Kidney tubule cell (primary cell): ENCODE measurements at regions not wholly inside any gene's neighbourhood (a gene's known extent, or its start where the extent isn't known, plus 50 kb on each side); places are given as distances from the start of the nearest gene placed in this dataset.
A peak's percentile ranks its signal among the peaks of the same experiment; 100 is the strongest.
"Not testable (repeated sequence)": the region's sequence is repeated elsewhere in the genome, so short reads cannot be mapped to it uniquely, and the experiment has no call there.

Source experiments
- DNase-seq: peaks from one replicate; pipeline ENCODE4 v3.0.0-alpha.2; 2018; ENCODE audit warnings: low spot score

- no peak for DNase-seq
These were observed 209.3 kb downstream of the TDRD15 start for GRCh38 chr2:21332993-21333625.

DNA sequence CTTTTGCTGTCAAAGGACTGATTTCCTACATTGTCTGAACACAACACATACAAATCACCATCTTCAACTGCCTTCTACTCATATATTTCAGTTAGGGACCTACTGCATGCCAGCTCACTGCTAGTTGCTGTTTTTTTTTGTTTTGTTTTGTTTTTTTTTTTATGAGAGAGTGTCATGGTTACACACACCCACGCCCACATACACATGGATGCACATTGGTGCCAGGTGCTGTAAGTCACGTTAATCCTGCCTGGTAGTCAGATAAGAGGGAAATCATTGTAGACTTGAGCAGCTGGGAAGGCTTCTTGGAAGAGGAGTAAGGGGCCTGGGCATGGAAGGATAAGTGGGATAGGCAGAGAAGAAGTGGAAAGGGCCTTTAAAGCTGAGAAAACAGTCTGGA, 209.9 kb downstream of the TDRD15 start:
- peak; percentile 65 for DNase-seq

DNA sequence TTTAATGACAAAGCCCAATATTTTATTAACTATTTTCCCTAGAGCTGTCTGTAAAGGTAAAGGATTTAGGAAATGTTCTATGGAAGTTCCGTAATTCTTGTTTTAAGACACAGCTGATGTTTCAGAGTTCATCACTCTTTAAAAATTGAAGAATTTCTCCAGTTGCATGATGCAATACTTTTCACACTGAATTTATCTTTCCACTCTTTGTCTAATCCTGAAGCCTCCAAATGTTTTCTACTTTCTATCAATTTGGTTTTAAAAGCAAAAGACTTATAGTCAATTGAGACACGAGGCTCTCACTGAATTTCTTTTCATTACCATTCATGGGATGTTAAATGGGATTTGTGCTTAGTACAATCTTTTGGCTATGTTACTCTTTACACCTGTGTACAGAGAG, 223.2 kb downstream of the TDRD15 start:
- DNase-seq = no peak

- no peak for DNase-seq
These were observed 230.3 kb downstream of the TDRD15 start for GRCh38 chr2:21353879-21354679.

DNA sequence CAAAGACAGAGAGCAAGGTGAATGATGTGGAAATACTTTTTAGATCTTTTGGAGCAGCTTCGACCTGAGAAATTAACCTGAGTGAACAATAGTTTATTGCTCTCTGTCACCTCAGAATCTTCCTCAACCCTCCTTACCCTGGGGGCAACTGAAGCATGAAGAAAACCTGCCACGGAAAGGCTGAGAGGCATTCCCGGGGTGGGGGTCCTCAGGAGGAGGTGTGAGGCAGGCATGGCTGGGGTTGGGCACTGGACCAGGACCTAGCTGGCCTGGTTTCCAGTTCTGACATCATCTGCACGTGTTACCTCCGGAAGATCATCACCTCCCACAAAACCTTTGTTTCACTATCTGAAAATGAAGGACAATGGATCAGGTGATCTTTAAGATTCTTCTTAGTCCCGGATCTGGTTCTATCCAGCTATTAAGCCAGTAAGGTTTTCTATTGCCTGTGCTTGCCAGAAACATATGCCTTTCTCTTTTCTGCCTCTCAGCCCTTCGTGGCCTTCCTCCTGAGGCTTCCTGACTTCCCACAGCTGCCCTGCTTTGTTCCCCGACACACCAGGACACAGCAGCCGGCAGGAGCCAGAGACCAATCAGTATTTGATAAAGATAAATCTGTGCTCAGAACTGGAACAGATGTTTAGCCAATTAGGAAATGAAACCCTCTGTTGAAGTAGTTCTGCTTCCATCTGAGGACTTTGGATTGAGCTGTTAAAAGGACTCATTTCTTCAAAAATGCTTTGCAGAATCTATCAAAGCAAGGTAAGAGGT, 232.5 kb downstream of the TDRD15 start:
- peak; percentile 16 for DNase-seq

GRCh38 chr2:21356857-21357255, 233.1 kb downstream of the TDRD15 start:
- peak; percentile 60 for DNase-seq

DNA sequence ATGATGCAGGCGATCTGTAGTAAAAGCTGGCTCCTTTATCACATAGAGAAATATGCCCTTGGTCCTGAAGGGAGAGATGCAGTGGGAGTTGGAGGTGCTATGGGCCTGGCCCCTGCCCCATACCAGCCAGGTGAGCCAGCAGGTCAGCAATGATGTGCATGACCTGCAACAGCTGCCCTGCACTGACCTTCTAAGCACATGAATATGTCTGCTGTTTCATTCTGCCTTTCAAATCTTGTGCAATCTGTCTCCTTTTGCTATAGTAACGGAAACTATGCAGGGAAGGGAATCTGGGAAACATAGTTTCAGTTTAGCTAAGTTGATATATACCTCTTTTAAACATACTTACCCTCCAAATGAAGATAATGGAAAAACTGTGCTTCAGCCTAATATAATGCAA, 235.2 kb downstream of the TDRD15 start:
- DNase-seq = no peak

GRCh38 chr2:21361384-21361783, 237.6 kb downstream of the TDRD15 start:
- no peak for DNase-seq

DNA sequence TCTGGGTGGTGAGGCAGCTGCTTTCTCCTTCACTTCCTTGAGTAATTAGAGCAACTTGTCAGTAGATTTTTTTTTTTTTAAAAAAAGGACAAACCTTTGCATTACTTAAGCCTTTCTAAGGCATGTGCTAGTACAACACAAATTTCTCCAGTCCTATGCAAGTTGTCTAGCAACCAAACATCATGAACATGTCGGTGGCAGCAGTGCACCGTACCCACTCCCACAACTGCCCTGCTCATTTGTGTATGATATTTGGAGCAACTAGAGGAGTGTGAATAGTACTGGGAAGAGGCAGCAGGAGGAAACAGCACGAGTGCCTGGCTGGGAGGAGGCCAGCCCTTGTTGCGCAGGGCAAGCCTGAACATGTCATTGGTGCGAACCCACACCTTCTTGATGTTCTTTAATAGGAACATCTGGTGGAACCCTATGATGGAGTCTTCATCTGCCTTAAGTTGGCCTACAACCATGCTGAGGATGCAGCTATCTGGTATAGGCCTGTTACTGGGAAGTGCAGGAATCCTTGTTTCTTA, 238.3 kb downstream of the TDRD15 start:
- DNase-seq = no peak

- no peak for DNase-seq
These were observed 239.6 kb downstream of the TDRD15 start for GRCh38 chr2:21363364-21363763.

DNA sequence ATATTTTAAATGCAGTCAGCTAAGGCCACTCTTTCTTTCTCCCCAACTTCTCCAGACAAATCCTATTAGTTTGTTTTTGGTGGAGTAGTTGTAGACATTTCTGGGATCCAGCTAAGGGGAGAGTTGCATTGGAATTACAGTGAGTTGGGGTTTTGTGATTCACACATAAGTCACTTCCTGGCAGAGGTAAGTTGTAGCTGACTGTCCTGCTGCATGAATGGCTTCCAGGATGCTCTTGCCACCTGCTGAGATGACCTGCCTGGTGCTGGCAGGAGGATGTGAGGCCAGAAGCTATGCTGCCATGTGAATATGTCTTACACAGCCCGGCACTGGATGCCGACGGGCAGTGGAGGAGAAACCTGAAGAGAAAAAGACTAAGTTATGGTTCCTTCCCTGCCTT, 243.7 kb downstream of the TDRD15 start:
- peak; percentile 94 for DNase-seq

- DNase-seq = no peak
These were observed 246.0 kb downstream of the TDRD15 start for GRCh38 chr2:21369787-21370186.

DNA sequence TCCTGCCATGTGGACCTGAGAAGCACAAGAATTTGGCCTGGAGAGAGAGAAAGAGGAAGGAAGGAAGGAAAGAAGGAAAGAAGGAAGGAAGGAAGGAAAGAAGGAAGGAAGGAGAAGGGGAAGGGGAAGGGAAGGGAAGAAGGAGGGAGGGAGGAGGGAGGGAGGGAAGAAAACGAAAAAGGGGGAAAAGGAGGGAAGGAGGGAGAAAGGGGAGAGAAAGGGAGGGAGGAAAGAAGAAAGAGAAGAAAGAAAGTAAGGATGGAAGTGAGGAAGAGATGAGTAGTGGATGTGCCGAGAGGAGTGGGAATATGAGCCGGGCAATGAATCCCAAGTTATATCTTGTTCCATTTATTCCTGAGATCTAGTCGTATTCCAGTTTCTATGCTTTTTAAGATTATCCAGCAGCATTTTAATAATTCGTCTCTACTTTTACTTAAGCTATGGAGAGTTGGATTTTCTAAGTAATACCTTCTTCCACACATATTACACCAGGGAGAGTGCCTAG, 247.8 kb downstream of the TDRD15 start:
- DNase-seq = no peak

- peak; percentile 45 for DNase-seq
These were observed 248.9 kb downstream of the TDRD15 start for GRCh38 chr2:21372654-21373053.

DNA sequence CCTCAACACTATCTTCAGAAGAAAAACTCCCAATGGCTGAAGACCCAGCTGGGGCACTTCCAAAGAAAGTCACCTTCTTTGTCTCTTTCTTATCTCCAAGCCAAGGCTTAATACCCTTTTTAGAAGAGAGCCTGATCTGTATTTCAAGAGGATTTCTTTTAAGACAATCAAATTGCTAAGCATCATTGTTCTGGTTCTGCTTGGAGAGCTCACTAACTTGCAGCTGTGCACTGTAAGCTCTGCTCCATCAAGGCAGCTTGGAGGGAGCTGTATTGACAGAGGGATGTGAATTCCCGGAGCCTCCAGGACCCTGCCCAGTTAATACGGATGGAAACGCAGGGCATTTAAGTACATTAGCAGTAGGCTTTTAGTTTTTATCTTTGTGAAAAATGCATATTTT, 253.1 kb downstream of the TDRD15 start:
- DNase-seq = no peak

GRCh38 chr2:21379140-21379539, 255.4 kb downstream of the TDRD15 start:
- no peak for DNase-seq

DNA sequence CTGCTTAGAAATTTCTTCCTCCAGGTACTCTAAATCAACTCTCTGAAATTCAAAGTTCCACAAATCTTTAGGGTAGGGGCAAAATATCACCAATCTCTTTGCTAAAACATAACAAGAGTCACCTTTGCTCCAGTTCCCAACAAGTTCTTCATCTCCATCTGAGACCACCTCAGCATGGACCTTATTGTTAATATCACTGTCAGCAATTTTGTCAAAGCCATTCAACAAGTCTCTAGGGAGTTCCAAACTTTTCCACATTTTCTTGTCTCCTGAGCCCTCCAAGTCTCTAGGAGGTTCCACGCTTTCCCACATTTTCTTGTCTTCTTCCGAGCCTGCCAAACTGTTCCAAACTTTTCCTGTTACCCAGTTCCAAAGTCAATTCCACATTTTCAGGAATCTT, 255.9 kb downstream of the TDRD15 start:
- DNase-seq = not testable (repeated sequence)

DNA sequence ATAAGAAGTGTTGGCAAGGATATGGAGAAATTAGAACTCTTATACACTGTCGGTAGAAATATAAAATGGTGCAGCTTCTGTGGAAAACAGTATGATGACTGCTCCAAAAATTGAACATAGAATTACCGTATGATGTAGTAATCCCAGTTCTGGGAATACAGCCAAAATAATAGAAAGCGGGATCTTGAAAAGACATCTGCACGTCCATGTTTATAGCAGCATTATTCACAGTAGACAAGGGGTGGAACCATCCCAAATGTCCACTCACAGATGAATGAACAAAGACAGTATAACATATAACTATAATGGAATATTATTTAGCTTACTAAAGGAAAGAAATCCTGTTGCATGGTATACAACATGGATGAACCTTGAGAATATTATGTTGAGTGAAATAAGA, 257.7 kb downstream of the TDRD15 start:
- no peak for DNase-seq

DNA sequence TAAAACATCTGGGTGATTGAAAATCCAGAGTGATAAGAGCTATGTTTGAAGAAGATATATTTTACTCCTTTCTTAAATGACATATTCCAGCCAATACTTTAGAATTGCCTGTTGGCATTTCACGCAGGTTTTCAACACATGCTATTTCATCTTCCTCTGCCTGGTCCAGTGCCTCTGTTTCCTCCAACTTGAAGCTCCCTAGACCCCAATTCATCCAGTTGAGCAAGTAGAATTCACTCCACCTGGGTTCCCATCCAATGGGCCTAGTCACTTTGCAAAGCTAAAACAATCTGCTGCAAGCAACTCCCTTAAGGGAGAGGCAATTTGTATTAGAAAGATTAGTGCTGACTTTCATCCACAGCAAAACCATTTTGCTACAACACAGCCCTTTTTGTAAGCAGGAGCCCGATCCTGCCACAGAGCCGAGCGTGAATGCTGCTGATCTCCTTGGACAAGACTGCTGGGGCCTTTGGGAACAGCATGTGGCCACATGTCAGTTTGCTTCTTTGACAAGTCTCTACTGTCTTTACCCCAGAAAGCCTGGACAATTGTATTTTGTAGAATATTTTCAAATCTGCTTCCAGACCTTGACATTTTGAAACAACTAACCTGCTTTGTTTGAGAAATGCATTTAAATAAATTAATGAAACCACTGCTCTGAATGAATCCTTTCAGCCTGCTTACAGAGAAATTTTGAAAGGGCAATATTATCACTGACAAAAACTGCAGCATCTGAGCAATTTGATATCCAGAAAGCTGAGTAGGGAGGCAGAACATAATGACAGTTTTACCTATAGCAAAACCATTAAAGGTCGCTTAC, 259.1 kb downstream of the TDRD15 start:
- no peak for DNase-seq

DNA sequence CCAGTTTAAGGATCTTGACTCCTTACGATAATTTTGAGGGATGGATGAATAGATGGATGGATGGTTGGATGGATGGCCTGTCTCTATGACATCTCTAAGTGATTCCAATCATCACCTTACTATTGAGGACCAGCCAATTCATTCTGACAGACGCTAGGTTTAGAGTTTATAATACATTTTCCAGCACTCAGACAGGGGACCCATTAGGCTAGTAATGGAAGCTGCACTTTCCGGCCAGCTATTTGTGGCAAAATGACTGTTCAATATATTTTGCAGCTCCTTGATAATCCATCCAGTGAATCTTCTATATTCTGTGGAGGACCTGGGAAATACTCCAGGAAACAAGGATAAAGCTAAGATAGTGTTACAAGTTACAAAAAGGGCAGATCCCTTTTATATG, 262.9 kb downstream of the TDRD15 start:
- no peak for DNase-seq

GRCh38 chr2:21392649-21393048, 268.9 kb downstream of the TDRD15 start:
- no peak for DNase-seq

DNA sequence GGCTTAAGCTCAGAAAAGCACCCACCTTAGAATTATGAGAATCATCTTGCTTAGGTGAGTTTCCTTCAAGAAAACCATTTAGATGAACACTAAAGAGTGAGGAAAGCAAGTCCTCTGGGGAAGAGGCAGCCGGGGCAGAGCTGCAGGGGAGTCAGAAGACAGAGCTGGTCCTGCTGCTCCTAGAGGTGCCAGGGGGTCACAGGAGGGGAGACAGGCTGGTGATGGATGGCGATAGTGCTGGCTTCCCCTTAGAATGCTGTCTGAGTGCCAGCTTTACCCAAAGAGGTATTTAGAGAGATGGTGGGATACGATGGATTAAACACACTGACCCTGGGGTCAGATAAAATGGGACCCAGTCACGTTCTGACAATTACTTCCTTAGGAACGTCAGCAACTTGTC, 269.4 kb downstream of the TDRD15 start:
- no peak for DNase-seq
